SK-N-SH (cell line): ENCODE measurements at regions not wholly inside any gene's neighbourhood (a gene's known extent, or its start where the extent isn't known, plus 50 kb on each side); places are given as distances from the start of the nearest gene placed in this dataset.

Experiments used
- CTCF ChIA-PET: fragments of 300-600, 350-600 bp; formaldehyde crosslinking; extraction: SDS; loops from one replicate; lab custom pipeline; 2021; lab: Yijun Ruan, JAX
- POLR2A ChIA-PET: fragments of 350-600 bp; sonication (Branson Sonifier 250); formaldehyde crosslinking; extraction: SDS; loops from one replicate; lab custom pipeline; 2020; ENCODE audit warnings: antibody characterized with exemption, inconsistent platforms; lab: Yijun Ruan, JAX
- DNase-seq: peaks from one replicate; pipeline ENCODE4 v3.0.0; 2012
- H2AFZ ChIP-seq: fragments of 200-600 bp; sonication (generic); 2 replicates; pipeline ENCODE4 v1.8.1; 2016; ENCODE audit warnings: antibody characterized with exemption, mild to moderate bottlenecking, low read depth
- H3F3A ChIP-seq: fragments of 200-600 bp; sonication (generic); replicated peaks from 2 replicates; pipeline ENCODE3; 2016; ENCODE audit warnings: antibody characterized with exemption, mild to moderate bottlenecking; ENCODE audit not compliant: insufficient read depth
- H3K27ac ChIP-seq, 2 experiments: fragments of 200-500 bp in 1 of 2; fragments of 200-600 bp in 1 of 2; sonication (Bioruptor generic) in 1 of 2; sonication (generic), shearing (Covaris generic) in 1 of 2; 2 replicates each; pipeline versions ENCODE4 v1.5.1 to v1.6.1; 2014 to 2016; ENCODE audit warnings: low read depth in 2 of 2, inconsistent platforms in 1 of 2, low read length in 1 of 2, mild to moderate bottlenecking in 1 of 2, mixed read lengths in 1 of 2
- H3K27me3 ChIP-seq: fragments of 200-600 bp; sonication (generic), shearing (Covaris generic); 2 replicates; pipeline ENCODE4 v1.6.1; 2016; ENCODE audit warnings: mixed run types; ENCODE audit not compliant: insufficient read depth
- H3K36me3 ChIP-seq, 2 experiments: fragments of 200-500 bp in 1 of 2; fragments of 200-600 bp in 1 of 2; sonication (Bioruptor generic) in 1 of 2; sonication (generic) in 1 of 2; replicated peaks in 1 of 2; 2 replicates each; pipeline versions ENCODE3 to v1.5.1; 2014 to 2016; ENCODE audit warnings: low read length in 1 of 2, mild to moderate bottlenecking in 1 of 2; ENCODE audit not compliant: insufficient read depth in 2 of 2, control insufficient read depth in 1 of 2
- H3K4me1 ChIP-seq, 2 experiments: fragments of 200-500 bp in 1 of 2; fragments of 200-600 bp in 1 of 2; sonication (Bioruptor generic) in 1 of 2; sonication (generic), shearing (Covaris generic) in 1 of 2; 2 replicates each; pipeline versions ENCODE4 v1.5.1 to v1.6.1; 2014 to 2016; ENCODE audit warnings: low read depth in 1 of 2, low read length in 1 of 2, mixed run types in 1 of 2; ENCODE audit not compliant: insufficient read depth in 2 of 2, control insufficient read depth in 1 of 2
- H3K4me2 ChIP-seq: fragments of 200-600 bp; sonication (generic), shearing (Covaris generic); 2 replicates; pipeline ENCODE4 v1.6.1; 2017; ENCODE audit warnings: mixed run types
- H3K4me3 ChIP-seq, 2 experiments: fragments of 200-500 bp in 1 of 2; fragments of 200-600 bp in 1 of 2; sonication (Bioruptor generic) in 1 of 2; sonication (generic), shearing (Covaris generic) in 1 of 2; 2 replicates each; pipeline versions ENCODE4 v1.5.1 to v1.8.1; 2014 to 2016; ENCODE audit warnings: low read depth in 2 of 2, inconsistent platforms in 1 of 2, low read length in 1 of 2, mild to moderate bottlenecking in 1 of 2, mixed read lengths in 1 of 2, moderate library complexity in 1 of 2
- H3K79me2 ChIP-seq: fragments of 200-600 bp; sonication (generic); 2 replicates; pipeline ENCODE4 v1.8.1; 2017; ENCODE audit warnings: mild to moderate bottlenecking; ENCODE audit not compliant: insufficient read depth
- H3K9ac ChIP-seq: fragments of 200-600 bp; sonication (generic); 2 replicates; pipeline ENCODE4 v1.6.1; 2017; ENCODE audit warnings: mixed run types
- H3K9me2 ChIP-seq: fragments of 200-600 bp; sonication (generic); 2 replicates; pipeline ENCODE4 v1.6.1; 2017; ENCODE audit warnings: mixed run types
- H3K9me3 ChIP-seq: fragments of 200-600 bp; sonication (generic); 2 replicates; pipeline ENCODE4 v1.6.1; 2017; ENCODE audit warnings: mixed run types, mild to moderate bottlenecking, moderate library complexity
- H4K20me1 ChIP-seq: fragments of 200-600 bp; sonication (generic); 2 replicates; pipeline ENCODE4 v1.6.1; 2017; ENCODE audit warnings: mild to moderate bottlenecking, mixed run types; ENCODE audit not compliant: insufficient read depth
- EP300 ChIP-seq, 2 experiments: IDR thresholded peaks; 2 replicates each; pipeline versions ENCODE4 v1.4.0 to v1.6.1; 2012; ENCODE audit warnings: borderline replicate concordance in 1 of 2, low read depth in 1 of 2, low read length in 1 of 2
- EZH2phosphoT487 ChIP-seq: fragments of 200-600 bp; sonication (generic); IDR thresholded peaks from 2 replicates; pipeline ENCODE4 v1.6.1; 2017; ENCODE audit warnings: low read depth, mixed run types, mild to moderate bottlenecking, antibody characterized with exemption, moderate library complexity, borderline replicate concordance
- GATA2 ChIP-seq: sonication (generic); formaldehyde crosslinking; IDR thresholded peaks from 2 replicates; pipeline ENCODE4 v1.5.0; 2020; ENCODE audit warnings: mild to moderate bottlenecking, missing genetic modification reagents
- JUND ChIP-seq: IDR thresholded peaks from 2 replicates; pipeline ENCODE4 v1.4.0; 2012
- MEF2A ChIP-seq: IDR thresholded peaks from 2 replicates; pipeline ENCODE4 v1.4.0; 2012; ENCODE audit warnings: low read depth, borderline replicate concordance
- MXI1 ChIP-seq: IDR thresholded peaks from 2 replicates; pipeline ENCODE4 v1.6.1; 2012; ENCODE audit warnings: mild to moderate bottlenecking, low read depth, low read length, improper control_type of control experiment
- NFIC ChIP-seq: IDR thresholded peaks from 2 replicates; pipeline ENCODE4 v1.4.0; 2012; ENCODE audit warnings: borderline replicate concordance
- POLR2AphosphoS5 ChIP-seq: IDR thresholded peaks from 2 replicates; pipeline ENCODE4 v1.6.1; 2012; ENCODE audit warnings: low read depth, low read length
- SMC3 ChIP-seq: IDR thresholded peaks from 2 replicates; pipeline ENCODE4 v1.6.1; 2012; ENCODE audit warnings: low read depth, low read length, improper control_type of control experiment
- TAF1 ChIP-seq: IDR thresholded peaks from 2 replicates; pipeline ENCODE4 v1.6.1; 2012; ENCODE audit warnings: low read depth, mild to moderate bottlenecking, low read length, moderate library complexity, borderline replicate concordance
- TEAD4 ChIP-seq: IDR thresholded peaks from 2 replicates; pipeline ENCODE4 v1.4.0; 2012; ENCODE audit warnings: mild to moderate bottlenecking, borderline replicate concordance; ENCODE audit not compliant: insufficient read depth
- WGBS: methylation state at CpG from one replicate; pipeline ENCODE4 v1.1.6; 2017; ENCODE audit warnings: low lambda C conversion rate; 5-methylcytosine and 5-hydroxymethylcytosine counted together
- TF ChIP-seq, protein P1 (sequence below): IDR thresholded peaks from 2 replicates; pipeline ENCODE4 v1.4.0; 2012; ENCODE audit warnings: low read depth, borderline replicate concordance
- TF ChIP-seq, protein P2 (sequence below): fragments of 200-600 bp; sonication (generic); IDR thresholded peaks from 2 replicates; pipeline ENCODE4 v1.6.1; 2017; ENCODE audit warnings: antibody characterized with exemption, mild to moderate bottlenecking, moderate library complexity
- TF ChIP-seq, protein P3 (sequence below): IDR thresholded peaks from 2 replicates; pipeline ENCODE4; 2012

DNA sequence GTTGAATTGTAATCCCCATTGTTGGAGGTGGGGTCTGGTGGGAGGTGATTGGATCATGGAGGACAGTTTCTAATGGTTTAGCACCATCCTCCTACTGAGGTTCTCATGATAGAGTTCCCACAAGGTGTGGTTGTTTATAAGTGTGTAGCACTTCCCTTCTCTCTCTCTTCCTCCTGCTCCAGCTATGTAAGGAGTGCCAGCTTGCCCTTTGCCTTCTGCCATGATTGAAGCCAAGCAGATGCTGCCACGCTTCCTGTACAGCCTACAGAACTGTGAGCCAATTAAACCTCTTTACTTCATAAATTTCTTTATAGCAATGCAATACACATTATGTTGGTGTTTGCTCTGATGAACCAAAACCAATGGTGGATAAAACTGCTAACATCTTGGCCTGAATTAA, 238.2 kb downstream of the EFNB2 start (continued):
- TF ChIP-seq TAF1 (no peak), NFIC (no peak), TEAD4 (no peak), MXI1 (no peak), EZH2phosphoT487 (no peak), POLR2AphosphoS5 (no peak), JUND (no peak), EP300 (IDR thresholded peaks at IDR 0.05; ENCODE audit: borderline replicate concordance in 1 of 2, low read depth in 1 of 2, low read length in 1 of 2) (no peak), MEF2A (no peak), SMC3 (no peak)
- TF ChIP-seq, protein P1, sequence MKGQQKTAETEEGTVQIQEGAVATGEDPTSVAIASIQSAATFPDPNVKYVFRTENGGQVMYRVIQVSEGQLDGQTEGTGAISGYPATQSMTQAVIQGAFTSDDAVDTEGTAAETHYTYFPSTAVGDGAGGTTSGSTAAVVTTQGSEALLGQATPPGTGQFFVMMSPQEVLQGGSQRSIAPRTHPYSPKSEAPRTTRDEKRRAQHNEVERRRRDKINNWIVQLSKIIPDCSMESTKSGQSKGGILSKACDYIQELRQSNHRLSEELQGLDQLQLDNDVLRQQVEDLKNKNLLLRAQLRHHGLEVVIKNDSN = no peak

DNA sequence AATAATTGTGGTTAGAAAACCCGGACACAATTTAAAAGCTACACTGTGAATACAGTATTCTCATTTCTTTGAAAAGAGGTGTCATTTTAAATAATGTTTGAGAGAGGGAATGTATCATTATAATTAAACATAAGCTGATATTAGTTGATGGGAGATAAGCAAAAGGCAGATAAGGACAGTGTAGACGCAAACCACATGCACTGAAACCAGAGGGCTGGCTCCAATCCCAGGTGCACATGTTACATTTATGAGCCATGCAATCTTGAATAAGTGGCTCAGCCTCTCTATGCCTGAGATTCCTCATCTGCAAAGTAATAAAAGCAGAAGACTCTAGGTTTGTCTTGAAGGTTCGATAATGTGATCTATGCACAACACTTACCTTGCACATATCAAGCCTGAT, 238.7 kb downstream of the EFNB2 start:
- Histone ChIP-seq H3K4me3 (no peak overlapping the region), H3K27me3 (no peaks in the 10 kb centered on the region), H4K20me1 (no peaks in the 10 kb centered on the region), H3K36me3 (no peaks in the 10 kb centered on the region), H3F3A (no peaks in the 10 kb centered on the region), H3K79me2 (no peaks in the 10 kb centered on the region), H3K9me2 (no peaks in the 10 kb centered on the region), H3K9ac (no peak overlapping the region), H3K4me2 (no peak overlapping the region), H3K4me1 (no peaks in the 10 kb centered on the region; a peak in 1 of 4 replicates), H3K9me3 (peaks cover 5% of the 10 kb centered on the region; the same call in 1 of the 2 replicates), H2AFZ (no peak overlapping the region), H3K27ac (no peak overlapping the region)
- no peak for DNase-seq
- ChIA-PET CTCF (no interaction called here), POLR2A (no interaction called here)
- 39% methylated on average over 3 of the region's 3 CpGs for WGBS
- TF ChIP-seq EP300 (IDR thresholded peaks at IDR 0.05; ENCODE audit: borderline replicate concordance in 1 of 2, low read depth in 1 of 2, low read length in 1 of 2) = peak in 1 of 2 experiments; percentile 20; a peak in 1 of 4 replicates
- TF ChIP-seq, protein P2, sequence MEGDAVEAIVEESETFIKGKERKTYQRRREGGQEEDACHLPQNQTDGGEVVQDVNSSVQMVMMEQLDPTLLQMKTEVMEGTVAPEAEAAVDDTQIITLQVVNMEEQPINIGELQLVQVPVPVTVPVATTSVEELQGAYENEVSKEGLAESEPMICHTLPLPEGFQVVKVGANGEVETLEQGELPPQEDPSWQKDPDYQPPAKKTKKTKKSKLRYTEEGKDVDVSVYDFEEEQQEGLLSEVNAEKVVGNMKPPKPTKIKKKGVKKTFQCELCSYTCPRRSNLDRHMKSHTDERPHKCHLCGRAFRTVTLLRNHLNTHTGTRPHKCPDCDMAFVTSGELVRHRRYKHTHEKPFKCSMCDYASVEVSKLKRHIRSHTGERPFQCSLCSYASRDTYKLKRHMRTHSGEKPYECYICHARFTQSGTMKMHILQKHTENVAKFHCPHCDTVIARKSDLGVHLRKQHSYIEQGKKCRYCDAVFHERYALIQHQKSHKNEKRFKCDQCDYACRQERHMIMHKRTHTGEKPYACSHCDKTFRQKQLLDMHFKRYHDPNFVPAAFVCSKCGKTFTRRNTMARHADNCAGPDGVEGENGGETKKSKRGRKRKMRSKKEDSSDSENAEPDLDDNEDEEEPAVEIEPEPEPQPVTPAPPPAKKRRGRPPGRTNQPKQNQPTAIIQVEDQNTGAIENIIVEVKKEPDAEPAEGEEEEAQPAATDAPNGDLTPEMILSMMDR = no peak
- peak; percentile 59 for TF ChIP-seq GATA2
- TF ChIP-seq, protein P3, sequence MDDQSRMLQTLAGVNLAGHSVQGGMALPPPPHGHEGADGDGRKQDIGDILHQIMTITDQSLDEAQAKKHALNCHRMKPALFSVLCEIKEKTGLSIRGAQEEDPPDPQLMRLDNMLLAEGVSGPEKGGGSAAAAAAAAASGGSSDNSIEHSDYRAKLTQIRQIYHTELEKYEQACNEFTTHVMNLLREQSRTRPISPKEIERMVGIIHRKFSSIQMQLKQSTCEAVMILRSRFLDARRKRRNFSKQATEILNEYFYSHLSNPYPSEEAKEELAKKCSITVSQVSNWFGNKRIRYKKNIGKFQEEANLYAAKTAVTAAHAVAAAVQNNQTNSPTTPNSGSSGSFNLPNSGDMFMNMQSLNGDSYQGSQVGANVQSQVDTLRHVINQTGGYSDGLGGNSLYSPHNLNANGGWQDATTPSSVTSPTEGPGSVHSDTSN = no peak
